ENCODE measurements at regions not wholly inside any gene's neighbourhood (a gene's known extent, or its start where the extent isn't known, plus 50 kb on each side); places are given as distances from the start of the nearest gene placed in this dataset.
A peak's percentile ranks its signal among the peaks of the same experiment; 100 is the strongest.

GRCh38 chr10:125377368-125377767 lies 217.0 kb upstream of the CTBP2 start:
- ChIA-PET POLR2A (ENCODE audit: low non-redundant PET) (no interaction called here), CTCF (no interaction called here)
- no peak for DNase-seq (ENCODE audit: low spot score)
- no peaks in the 10 kb centered on the region for H3K4me1 ChIP-seq (ENCODE audit: insufficient read depth, low read length, poor library complexity, severe bottlenecking)
- TF ChIP-seq CTCF (conservative IDR thresholded peaks at IDR 0.05; ENCODE audit: low read depth, low read length) (no peak), EZH2 (IDR thresholded peaks at IDR 0.05; ENCODE audit: borderline replicate concordance, low read depth, low read length, poor library complexity, severe bottlenecking) (no peak)
- H3K27me3 ChIP-seq (replicated peaks; ENCODE audit: insufficient read depth, low read depth, low read length, poor library complexity): peaks cover 9% of the 10 kb centered on the region
- no peaks in the 10 kb centered on the region for H3K36me3 ChIP-seq (ENCODE audit: insufficient read depth, low read length, poor library complexity, severe bottlenecking)
- H3K9me3 ChIP-seq (ENCODE audit: low read depth, low read length, poor library complexity, severe bottlenecking): peaks cover 4% of the 10 kb centered on the region
- intact Hi-C loops (cut with micrococcal nuclease; ENCODE audit: unreplicated experiment): no loop called here
- H3K27ac ChIP-seq (ENCODE audit: low read depth, low read length, poor library complexity, severe bottlenecking): no peak overlapping the region
- no peak overlapping the region for H3K4me3 ChIP-seq (ENCODE audit: low read depth, low read length, poor library complexity, severe bottlenecking)
- BruUV-seq (replicated peaks): no TSS peak

GRCh38 chr10:125375210-125375609 lies 214.8 kb upstream of the CTBP2 start:
- POLR2A ChIA-PET (ENCODE audit: low non-redundant PET): no interaction called here
- H3K36me3 ChIP-seq (ENCODE audit: insufficient read depth, low read length, poor library complexity, severe bottlenecking): no peaks in the 10 kb centered on the region
- BruUV-seq (replicated peaks): no TSS peak

GRCh38 chr10:125373546-125373945 lies 213.2 kb upstream of the CTBP2 start:
- Histone ChIP-seq H3K4me3 (ENCODE audit: low read depth, low read length, poor library complexity, severe bottlenecking) (no peak overlapping the region), H3K27me3 (replicated peaks; ENCODE audit: insufficient read depth, low read depth, low read length, poor library complexity) (peaks cover 9% of the 10 kb centered on the region), H3K36me3 (ENCODE audit: insufficient read depth, low read length, poor library complexity, severe bottlenecking) (no peaks in the 10 kb centered on the region), H3K9me3 (ENCODE audit: low read depth, low read length, poor library complexity, severe bottlenecking) (no peaks in the 10 kb centered on the region), H3K27ac (ENCODE audit: low read depth, low read length, poor library complexity, severe bottlenecking) (no peak overlapping the region), H3K4me1 (ENCODE audit: insufficient read depth, low read length, poor library complexity, severe bottlenecking) (no peaks in the 10 kb centered on the region)
- ChIA-PET CTCF (no interaction called here), POLR2A (ENCODE audit: low non-redundant PET) (no interaction called here)
- BruUV-seq (replicated peaks): no TSS peak
- TF ChIP-seq CTCF (conservative IDR thresholded peaks at IDR 0.05; ENCODE audit: low read depth, low read length): no peak
- TF ChIP-seq EZH2 (IDR thresholded peaks at IDR 0.05; ENCODE audit: borderline replicate concordance, low read depth, low read length, poor library complexity, severe bottlenecking): no peak
- DNase-seq (ENCODE audit: low spot score): no peak
- intact Hi-C loops (cut with micrococcal nuclease; ENCODE audit: unreplicated experiment): no loop called here

More at GRCh38 chr10:125375210-125375609, 214.8 kb upstream of the CTBP2 start:
- no peak for TF ChIP-seq CTCF (conservative IDR thresholded peaks at IDR 0.05; ENCODE audit: low read depth, low read length)
- TF ChIP-seq EZH2 (IDR thresholded peaks at IDR 0.05; ENCODE audit: borderline replicate concordance, low read depth, low read length, poor library complexity, severe bottlenecking): no peak
- Histone ChIP-seq H3K27ac (ENCODE audit: low read depth, low read length, poor library complexity, severe bottlenecking) (no peak overlapping the region), H3K4me1 (ENCODE audit: insufficient read depth, low read length, poor library complexity, severe bottlenecking) (no peaks in the 10 kb centered on the region), H3K4me3 (ENCODE audit: low read depth, low read length, poor library complexity, severe bottlenecking) (no peak overlapping the region), H3K9me3 (ENCODE audit: low read depth, low read length, poor library complexity, severe bottlenecking) (peaks cover 4% of the 10 kb centered on the region), H3K27me3 (replicated peaks; ENCODE audit: insufficient read depth, low read depth, low read length, poor library complexity) (peaks cover 9% of the 10 kb centered on the region)
- CTCF ChIA-PET: no interaction called here
- peak; percentile 9 for DNase-seq (ENCODE audit: low spot score)
- intact Hi-C loops (cut with micrococcal nuclease; ENCODE audit: unreplicated experiment): no loop called here
